Tibial nerve (tissue), 4 donors: ENCODE measurements at regions not wholly inside any gene's neighbourhood (a gene's known extent, or its start where the extent isn't known, plus 50 kb on each side); places are given as distances from the start of the nearest gene placed in this dataset.

Source experiments
- EP300 ChIP-seq, 2 donors: sonication (generic); formaldehyde crosslinking; IDR thresholded peaks; one replicate each; pipeline ENCODE4 v1.6.1; 2017; ENCODE audit warnings: antibody characterized with exemption in 2 of 2, mild to moderate bottlenecking in 1 of 2
- POLR2A ChIP-seq, 2 donors: fragments of 450-650 bp; IDR thresholded peaks; one replicate each; pipeline ENCODE4 v1.6.1; 2017; ENCODE audit warnings: antibody characterized with exemption in 2 of 2, mild to moderate bottlenecking in 2 of 2, moderate library complexity in 2 of 2
- TF ChIP-seq, protein P1 (sequence below), 5 experiments: fragments of 200-600 bp in 3 of 5; fragments of 450-650 bp in 2 of 5; sonication (generic) in 3 of 5; IDR thresholded peaks; one replicate each; pipeline ENCODE4 v1.5.1; 2016 to 2019; ENCODE audit warnings: antibody characterized with exemption in 5 of 5, mild to moderate bottlenecking in 3 of 5, moderate library complexity in 2 of 5

DNA sequence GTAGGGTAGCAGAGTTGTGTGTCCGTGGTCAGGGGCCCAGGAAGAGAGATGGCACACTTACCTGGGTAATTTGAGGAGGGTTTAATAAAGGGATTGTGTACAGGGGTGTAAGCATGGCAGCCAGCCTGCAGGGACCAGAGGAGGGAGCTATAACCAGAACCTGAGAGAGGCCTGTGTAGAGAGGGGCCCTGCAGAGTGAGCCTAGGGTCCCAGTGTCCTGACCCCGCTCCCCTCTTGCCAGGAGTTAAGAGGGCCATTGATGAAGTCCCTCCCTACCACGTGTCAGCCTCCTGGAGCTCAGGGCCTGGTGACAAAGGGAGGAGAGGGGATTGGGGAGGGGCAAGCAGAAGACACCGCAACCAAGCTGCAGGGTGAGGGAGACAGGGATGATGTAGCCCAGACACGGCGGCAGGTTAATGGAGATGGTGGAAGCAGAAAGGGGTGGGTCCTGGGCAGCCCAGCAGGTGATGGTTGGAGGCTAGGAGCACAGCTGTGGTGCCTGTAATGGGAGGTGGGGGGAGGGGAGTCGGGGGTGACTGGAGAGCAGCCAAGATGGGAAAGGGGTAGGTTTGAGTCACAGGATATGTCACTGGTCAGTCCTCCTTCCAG lies 165.4 kb upstream of the TOPAZ1 start:
- TF ChIP-seq EP300 (IDR thresholded peaks at IDR 0.05) (no peak), POLR2A (IDR thresholded peaks at IDR 0.05) (no peak)
- TF ChIP-seq, protein P1, sequence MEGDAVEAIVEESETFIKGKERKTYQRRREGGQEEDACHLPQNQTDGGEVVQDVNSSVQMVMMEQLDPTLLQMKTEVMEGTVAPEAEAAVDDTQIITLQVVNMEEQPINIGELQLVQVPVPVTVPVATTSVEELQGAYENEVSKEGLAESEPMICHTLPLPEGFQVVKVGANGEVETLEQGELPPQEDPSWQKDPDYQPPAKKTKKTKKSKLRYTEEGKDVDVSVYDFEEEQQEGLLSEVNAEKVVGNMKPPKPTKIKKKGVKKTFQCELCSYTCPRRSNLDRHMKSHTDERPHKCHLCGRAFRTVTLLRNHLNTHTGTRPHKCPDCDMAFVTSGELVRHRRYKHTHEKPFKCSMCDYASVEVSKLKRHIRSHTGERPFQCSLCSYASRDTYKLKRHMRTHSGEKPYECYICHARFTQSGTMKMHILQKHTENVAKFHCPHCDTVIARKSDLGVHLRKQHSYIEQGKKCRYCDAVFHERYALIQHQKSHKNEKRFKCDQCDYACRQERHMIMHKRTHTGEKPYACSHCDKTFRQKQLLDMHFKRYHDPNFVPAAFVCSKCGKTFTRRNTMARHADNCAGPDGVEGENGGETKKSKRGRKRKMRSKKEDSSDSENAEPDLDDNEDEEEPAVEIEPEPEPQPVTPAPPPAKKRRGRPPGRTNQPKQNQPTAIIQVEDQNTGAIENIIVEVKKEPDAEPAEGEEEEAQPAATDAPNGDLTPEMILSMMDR (IDR thresholded peaks at IDR 0.05) = no peak
